ENCODE measurements at regions not wholly inside any gene's neighbourhood (a gene's known extent, or its start where the extent isn't known, plus 50 kb on each side); places are given as distances from the start of the nearest gene placed in this dataset.
"Not testable (repeated sequence)": the region's sequence is repeated elsewhere in the genome, so short reads cannot be mapped to it uniquely, and the experiment has no call there.

DNA sequence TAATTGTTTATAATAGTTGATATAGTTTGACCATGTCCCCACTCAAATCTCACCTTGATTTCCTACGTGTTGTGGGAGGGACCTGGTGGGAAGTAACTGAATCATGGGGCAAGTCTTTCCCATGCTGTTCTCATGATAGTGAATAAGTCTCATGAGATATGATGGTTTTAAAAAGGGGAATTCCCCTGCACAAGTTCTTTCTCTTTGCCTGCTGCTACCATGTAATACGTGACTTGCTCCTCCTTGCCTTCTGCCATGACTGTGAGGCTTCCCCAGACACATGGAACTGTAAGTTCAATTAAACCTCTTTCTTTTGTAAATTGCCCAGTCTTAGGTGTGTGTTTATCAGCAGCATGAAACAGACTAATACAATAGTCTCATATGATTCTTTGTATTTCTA is 130.5 kb upstream of the OR9Q1 start:
- TF ChIP-seq, protein P1, sequence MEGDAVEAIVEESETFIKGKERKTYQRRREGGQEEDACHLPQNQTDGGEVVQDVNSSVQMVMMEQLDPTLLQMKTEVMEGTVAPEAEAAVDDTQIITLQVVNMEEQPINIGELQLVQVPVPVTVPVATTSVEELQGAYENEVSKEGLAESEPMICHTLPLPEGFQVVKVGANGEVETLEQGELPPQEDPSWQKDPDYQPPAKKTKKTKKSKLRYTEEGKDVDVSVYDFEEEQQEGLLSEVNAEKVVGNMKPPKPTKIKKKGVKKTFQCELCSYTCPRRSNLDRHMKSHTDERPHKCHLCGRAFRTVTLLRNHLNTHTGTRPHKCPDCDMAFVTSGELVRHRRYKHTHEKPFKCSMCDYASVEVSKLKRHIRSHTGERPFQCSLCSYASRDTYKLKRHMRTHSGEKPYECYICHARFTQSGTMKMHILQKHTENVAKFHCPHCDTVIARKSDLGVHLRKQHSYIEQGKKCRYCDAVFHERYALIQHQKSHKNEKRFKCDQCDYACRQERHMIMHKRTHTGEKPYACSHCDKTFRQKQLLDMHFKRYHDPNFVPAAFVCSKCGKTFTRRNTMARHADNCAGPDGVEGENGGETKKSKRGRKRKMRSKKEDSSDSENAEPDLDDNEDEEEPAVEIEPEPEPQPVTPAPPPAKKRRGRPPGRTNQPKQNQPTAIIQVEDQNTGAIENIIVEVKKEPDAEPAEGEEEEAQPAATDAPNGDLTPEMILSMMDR (IDR thresholded peaks at IDR 0.05; ENCODE audit: extremely low read depth in 1 of 2, insufficient read depth in 1 of 2, low read depth in 1 of 2, low read length in 2 of 2) = not testable (repeated sequence)
- not testable (repeated sequence) for TF ChIP-seq POLR2AphosphoS5 (IDR thresholded peaks at IDR 0.05; ENCODE audit: insufficient read depth, low read depth, low read length); POLR2A (IDR thresholded peaks at IDR 0.05; ENCODE audit: low read depth, low read length)
